ENCODE measurements at regions not wholly inside any gene's neighbourhood (a gene's known extent, or its start where the extent isn't known, plus 50 kb on each side); places are given as distances from the start of the nearest gene placed in this dataset.

DNA sequence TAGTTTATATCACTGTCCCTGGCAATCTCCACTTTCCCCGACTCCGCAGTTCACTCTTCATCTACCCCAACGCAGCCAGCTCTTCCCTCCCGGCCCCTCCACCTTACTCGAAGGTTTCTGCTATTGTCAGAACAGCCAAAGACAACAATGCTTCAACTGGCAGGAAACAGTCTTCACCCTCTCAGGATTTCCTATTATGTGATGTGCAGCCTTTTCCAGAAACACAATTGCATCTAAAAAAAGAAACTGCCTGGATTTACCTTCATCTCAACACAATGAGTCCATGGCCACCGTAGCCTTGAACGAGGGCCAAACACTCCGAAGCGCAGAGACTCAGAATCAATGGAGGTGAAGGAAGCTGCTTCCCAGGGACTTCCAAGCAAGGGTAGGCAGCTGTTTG is 182.1 kb upstream of the TSC22D2 start:
- POLR2A ChIA-PET = interaction anchor here (0.6 kb wide), 1 partner anchor 712 kb away, joined by 3 read pairs; no protein-coding TSS in a partner anchor
- no peak overlapping the region for H3K27ac Mint-ChIP-seq
- peaks cover under 1% of the 10 kb centered on the region; the same call in 1 of the 2 replicates for H3K9me3 Mint-ChIP-seq
- peaks cover 12% of the 10 kb centered on the region for H3K27me3 Mint-ChIP-seq (ENCODE audit: low read depth)
- H3K36me3 Mint-ChIP-seq = no peaks in the 10 kb centered on the region
- TF ChIP-seq NFE2L1 (CRISPR knock-in tag; IDR thresholded peaks at IDR 0.05) = no peak
- no peak for TF ChIP-seq RORB (CRISPR knock-in tag; IDR thresholded peaks at IDR 0.05)
- no peak for TF ChIP-seq ESRRA (CRISPR knock-in tag; IDR thresholded peaks at IDR 0.05; ENCODE audit: borderline replicate concordance)
- TF ChIP-seq ZSCAN18 (CRISPR knock-in tag; IDR thresholded peaks at IDR 0.05) = no peak
- TF ChIP-seq ZMAT4 (CRISPR knock-in tag; IDR thresholded peaks at IDR 0.05) = no peak
- no peak for TF ChIP-seq E2F5 (CRISPR knock-in tag; IDR thresholded peaks at IDR 0.05)
- H3K4me1 Mint-ChIP-seq = peaks cover 39% of the 10 kb centered on the region
- no peak for ATAC-seq
- CTCF ChIA-PET = interaction anchor here (0.5 to 3.2 kb wide), 15 partner anchors 13 to 440 kb away, joined by 3 to 61 read pairs (median 4); no protein-coding TSS in a partner anchor
- DNase-seq (ENCODE audit: low spot score) = no peak
- H3K4me3 Mint-ChIP-seq = no peak overlapping the region

GRCh38 chr3:150223558-150223957 is 184.5 kb upstream of the TSC22D2 start:
- Mint-ChIP-seq H3K27ac (no peak overlapping the region), H3K27me3 (ENCODE audit: low read depth) (peaks cover 12% of the 10 kb centered on the region), H3K4me1 (peaks cover 44% of the 10 kb centered on the region), H3K9me3 (no peaks in the 10 kb centered on the region), H3K4me3 (no peak overlapping the region), H3K36me3 (no peaks in the 10 kb centered on the region)
- DNase-seq (ENCODE audit: low spot score) (no peak), ATAC-seq (no peak)
- CTCF ChIA-PET = interaction anchor here (0.6 to 1.5 kb wide), 7 partner anchors 18 to 287 kb away, joined by 3 to 10 read pairs (median 5); no protein-coding TSS in a partner anchor
- POLR2A ChIA-PET = no interaction called here
- TF ChIP-seq ZNF317 (CRISPR knock-in tag; IDR thresholded peaks at IDR 0.05; ENCODE audit: borderline replicate concordance, low read depth) = no peak
- no peak for TF ChIP-seq GTF2I (CRISPR knock-in tag; conservative IDR thresholded peaks at IDR 0.05)
- no peak for TF ChIP-seq GRHL2 (CRISPR knock-in tag; IDR thresholded peaks at IDR 0.05; ENCODE audit: insufficient replicate concordance, severe bottlenecking)
- TF ChIP-seq ZBTB21 (CRISPR knock-in tag; IDR thresholded peaks at IDR 0.05; ENCODE audit: borderline replicate concordance) = no peak
- no peak for TF ChIP-seq TCF7 (CRISPR knock-in tag; IDR thresholded peaks at IDR 0.05; ENCODE audit: low read depth)
- TF ChIP-seq NFYB (CRISPR knock-in tag; conservative IDR thresholded peaks at IDR 0.05; ENCODE audit: low read depth) = no peak
- no peak for TF ChIP-seq RELA (CRISPR knock-in tag; IDR thresholded peaks at IDR 0.05; ENCODE audit: borderline replicate concordance)
- no peak for TF ChIP-seq ZNF281 (CRISPR knock-in tag; IDR thresholded peaks at IDR 0.05)
- no peak for TF ChIP-seq PRDM15 (CRISPR knock-in tag; IDR thresholded peaks at IDR 0.05)
- no peak for TF ChIP-seq NFATC4 (CRISPR knock-in tag; IDR thresholded peaks at IDR 0.05)
- TF ChIP-seq RORB (CRISPR knock-in tag; IDR thresholded peaks at IDR 0.05) = no peak
- TF ChIP-seq USF1 (CRISPR knock-in tag; IDR thresholded peaks at IDR 0.05) = no peak
- TF ChIP-seq E2F5 (CRISPR knock-in tag; IDR thresholded peaks at IDR 0.05) = no peak
- TF ChIP-seq, protein P1, sequence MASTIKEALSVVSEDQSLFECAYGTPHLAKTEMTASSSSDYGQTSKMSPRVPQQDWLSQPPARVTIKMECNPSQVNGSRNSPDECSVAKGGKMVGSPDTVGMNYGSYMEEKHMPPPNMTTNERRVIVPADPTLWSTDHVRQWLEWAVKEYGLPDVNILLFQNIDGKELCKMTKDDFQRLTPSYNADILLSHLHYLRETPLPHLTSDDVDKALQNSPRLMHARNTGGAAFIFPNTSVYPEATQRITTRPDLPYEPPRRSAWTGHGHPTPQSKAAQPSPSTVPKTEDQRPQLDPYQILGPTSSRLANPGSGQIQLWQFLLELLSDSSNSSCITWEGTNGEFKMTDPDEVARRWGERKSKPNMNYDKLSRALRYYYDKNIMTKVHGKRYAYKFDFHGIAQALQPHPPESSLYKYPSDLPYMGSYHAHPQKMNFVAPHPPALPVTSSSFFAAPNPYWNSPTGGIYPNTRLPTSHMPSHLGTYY (CRISPR knock-in tag; IDR thresholded peaks at IDR 0.05) = no peak
- TF ChIP-seq FOXP1 (CRISPR knock-in tag; IDR thresholded peaks at IDR 0.05; ENCODE audit: borderline replicate concordance) = no peak
- no peak for TF ChIP-seq ZNF138 (CRISPR knock-in tag; conservative IDR thresholded peaks at IDR 0.05)
- no peak for TF ChIP-seq SOX15 (CRISPR knock-in tag; IDR thresholded peaks at IDR 0.05)
- TF ChIP-seq NFE2L1 (CRISPR knock-in tag; IDR thresholded peaks at IDR 0.05) = no peak
